Iris pigment epithelial cell (primary cell): ENCODE measurements at regions not wholly inside any gene's neighbourhood (a gene's known extent, or its start where the extent isn't known, plus 50 kb on each side); places are given as distances from the start of the nearest gene placed in this dataset.

Experiments used
- DNase-seq: peaks from one replicate; pipeline ENCODE4 v3.0.0-alpha.2; 2011; ENCODE audit warnings: low read depth

DNA sequence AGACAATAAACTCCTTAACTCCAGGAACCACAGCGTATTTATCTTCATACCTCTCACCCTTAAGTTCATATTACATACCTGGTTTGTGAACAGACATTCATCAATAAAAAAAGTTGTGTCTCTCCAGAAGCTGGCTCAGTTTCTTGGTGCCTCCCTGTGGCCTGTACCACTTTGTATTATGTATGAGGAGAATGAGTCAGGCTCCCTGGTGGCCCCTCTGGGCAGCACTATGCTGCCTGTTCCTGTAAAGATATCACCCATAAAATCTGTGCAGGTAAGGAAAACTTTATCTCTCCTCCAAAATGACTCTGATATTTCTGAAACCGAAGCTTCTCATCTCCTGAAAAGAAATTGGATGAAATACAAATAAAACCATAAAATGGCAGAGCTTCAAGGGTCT lies 198.4 kb upstream of the NT5C1B start:
- peak; percentile 18 for DNase-seq

- no peak for DNase-seq
Measured at GRCh38 chr2:18784245-18784644, 194.9 kb upstream of the NT5C1B start.

DNA sequence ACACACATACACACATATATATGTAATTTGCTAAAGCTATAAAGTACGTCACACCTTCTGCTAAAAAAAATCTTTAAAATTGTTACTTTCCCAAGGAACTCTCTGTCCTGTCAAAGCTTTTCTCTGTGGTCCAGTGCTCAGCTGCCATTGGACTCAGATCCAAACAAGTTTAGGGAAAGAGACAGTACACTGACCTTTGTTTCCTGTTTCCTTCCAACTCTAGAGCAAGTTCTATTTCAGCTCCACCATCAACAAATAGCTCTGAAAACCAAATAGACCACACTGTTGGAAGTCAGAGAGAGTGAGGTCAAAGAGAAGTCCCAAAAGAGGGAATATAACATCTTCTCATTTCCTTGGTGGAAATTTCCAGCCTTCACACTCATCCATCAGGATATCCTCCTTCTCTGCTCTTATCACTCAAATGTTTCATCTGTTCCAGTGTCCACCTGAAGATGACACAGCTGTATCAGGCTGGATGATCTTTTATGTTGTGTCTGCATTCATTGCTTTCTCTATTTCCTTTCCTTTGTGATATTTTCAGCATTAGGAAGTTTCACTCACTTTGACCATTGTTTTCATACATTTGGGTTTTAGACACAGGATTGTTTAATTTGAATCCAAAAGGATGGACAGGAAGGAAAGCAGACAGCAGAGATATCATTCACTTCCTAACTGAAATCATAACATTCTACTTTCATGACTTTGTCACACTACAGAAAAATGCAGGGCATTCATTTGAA lies 192.3 kb upstream of the NT5C1B start:
- DNase-seq: no peak

GRCh38 chr2:18777250-18777812 lies 188.0 kb upstream of the NT5C1B start:
- peak; percentile 16 for DNase-seq

DNA sequence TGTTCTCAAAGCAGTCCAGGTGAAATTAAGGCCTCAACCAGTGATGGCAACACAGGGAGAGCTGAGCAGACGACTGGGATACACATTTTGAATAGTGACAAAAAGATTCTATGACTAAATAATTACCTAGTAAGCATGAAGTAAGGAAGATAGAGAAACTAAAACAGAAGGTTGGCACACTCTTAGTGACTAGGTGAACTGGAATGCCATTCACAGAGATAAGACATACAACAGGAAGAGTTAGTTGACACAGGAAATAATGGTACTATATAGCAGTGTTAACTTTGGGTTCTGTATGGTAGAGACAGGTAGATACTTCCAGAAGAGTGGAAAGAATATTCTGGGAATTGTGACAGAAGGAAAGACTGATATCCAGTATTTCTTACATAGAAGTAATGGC lies 181.8 kb upstream of the NT5C1B start:
- peak; percentile 20 for DNase-seq

DNA sequence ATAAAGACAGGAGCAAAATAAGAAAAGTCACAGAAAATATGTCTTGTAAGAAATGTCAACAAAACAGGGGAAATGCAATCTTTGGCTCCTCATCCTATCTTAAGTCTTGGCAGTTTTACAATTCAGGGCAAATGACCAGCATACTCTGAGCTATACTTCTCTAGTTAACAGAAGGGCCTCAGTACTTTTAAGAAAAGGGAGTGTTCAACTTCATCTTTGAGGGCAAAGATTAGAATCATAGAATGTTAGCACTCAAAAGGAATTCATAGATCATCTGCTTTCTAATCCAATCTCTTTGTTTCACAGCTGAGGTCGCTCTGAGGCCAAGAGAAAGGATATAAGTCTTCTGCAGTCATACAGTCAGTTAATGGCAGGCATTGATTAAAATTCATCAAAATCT lies 174.0 kb upstream of the NT5C1B start:
- DNase-seq: peak; percentile 72

- DNase-seq: peak; percentile 62
Measured at GRCh38 chr2:18762667-18763066, 173.3 kb upstream of the NT5C1B start.

DNA sequence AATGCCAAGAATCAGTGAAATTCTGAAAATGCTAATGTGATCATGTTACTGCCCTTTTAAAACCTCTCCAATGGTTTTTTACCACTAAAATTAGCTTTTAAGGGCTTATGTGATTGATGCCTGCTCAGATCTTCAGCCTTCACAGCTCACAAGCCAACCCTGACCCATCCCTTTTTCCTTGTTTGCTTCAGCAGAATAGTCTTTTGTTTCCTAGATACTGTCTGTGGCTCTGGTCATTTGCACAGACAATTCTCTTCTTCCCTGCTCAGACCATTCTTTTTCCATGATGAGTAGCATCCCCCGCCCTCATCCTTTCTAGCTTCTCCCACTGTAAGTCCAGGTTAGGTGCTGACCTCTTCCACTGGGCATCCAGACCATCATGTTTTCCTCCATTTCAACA lies 164.9 kb upstream of the NT5C1B start:
- DNase-seq: no peak

DNA sequence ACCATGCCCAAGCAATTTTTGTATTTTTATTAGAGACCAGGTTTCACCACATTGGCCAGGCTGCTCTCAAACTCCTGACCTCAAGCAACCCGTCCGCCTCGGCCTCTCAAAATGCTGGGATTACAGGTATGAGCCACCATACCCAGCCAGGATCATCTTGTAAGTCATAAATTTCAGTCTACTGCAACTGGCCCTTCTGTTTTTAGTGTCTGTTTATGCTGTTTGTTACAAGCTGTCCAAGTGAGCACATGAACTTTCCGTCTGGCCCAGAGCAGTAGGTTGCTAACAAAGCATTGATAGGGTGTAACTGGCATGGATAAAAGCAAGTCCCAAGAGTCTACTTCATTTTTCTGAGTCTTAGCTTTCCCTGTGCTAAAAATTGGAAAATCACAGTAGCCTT lies 164.4 kb upstream of the NT5C1B start:
- no peak for DNase-seq

- DNase-seq: no peak
Measured at GRCh38 chr2:18752667-18753422, 163.5 kb upstream of the NT5C1B start.

- peak; percentile 83 for DNase-seq
Measured at GRCh38 chr2:18752022-18752493, 162.7 kb upstream of the NT5C1B start.

GRCh38 chr2:18750672-18751554 lies 161.5 kb upstream of the NT5C1B start:
- peak; percentile 69 for DNase-seq

GRCh38 chr2:18749912-18750526 lies 160.7 kb upstream of the NT5C1B start:
- peak; percentile 68 for DNase-seq

- DNase-seq: no peak
Measured at GRCh38 chr2:18745431-18746272, 156.3 kb upstream of the NT5C1B start.

DNA sequence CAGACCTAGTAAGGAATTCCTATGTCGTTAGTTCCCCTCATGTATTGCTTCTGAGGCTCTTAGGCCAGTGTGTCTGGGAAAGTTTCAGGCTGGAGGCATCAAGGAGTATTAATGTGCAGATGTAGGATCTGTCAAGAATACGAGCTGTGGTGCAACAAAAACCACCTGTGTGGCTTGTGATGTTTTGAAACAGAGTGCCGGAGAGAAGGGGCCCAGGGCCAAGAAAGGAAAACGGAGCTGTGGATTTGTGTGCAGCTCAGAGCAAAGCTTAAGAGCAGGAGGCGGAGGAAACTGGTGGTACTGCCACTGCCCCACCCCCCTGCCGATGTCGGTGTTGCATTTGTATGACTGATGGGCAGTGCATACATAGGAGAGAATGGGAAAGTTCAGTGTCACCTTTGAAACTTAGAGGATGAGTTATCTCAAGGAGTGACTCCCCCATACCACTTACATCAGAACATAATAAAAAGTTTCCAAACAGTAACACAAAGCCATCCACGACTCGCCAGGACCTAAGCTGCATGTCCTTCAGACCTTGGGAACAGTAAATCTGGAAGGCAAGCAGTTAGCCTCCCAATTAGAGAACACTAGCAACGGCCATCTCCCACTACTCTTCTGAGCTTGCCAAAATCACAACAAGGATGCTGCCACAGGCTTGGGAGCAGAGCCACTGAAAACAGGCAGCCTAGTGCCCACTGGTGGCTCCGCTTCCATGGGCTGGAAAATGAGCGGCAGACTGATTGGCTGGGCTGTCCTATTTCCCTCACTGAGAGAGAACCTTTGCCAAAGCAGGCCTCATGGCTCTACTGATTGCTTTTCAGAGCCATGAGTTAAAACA lies 152.7 kb upstream of the NT5C1B start:
- DNase-seq: no peak

GRCh38 chr2:18741191-18741590 lies 151.8 kb upstream of the NT5C1B start:
- no peak for DNase-seq

- DNase-seq: peak; percentile 49
Measured at GRCh38 chr2:18740474-18740881, 151.1 kb upstream of the NT5C1B start.

DNA sequence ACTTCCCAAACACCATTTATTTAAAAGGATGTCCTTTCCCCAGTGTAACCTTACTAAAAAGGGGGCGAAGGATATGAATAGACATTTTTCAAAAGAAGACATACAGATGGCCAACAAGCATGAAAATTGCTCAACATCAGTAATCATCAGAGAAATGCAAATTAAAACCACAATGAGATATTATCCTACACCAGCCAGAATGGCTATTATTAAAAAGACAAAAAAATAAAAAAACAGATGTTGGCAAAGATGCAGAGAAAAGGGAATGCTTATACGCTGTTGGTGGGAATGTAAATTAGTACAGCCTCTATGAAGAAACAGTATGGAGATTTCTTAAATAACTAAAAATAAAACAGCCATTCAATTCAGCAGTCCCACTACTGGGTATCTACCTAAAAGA lies 142.3 kb upstream of the NT5C1B start:
- DNase-seq: no peak

GRCh38 chr2:18724371-18725145 lies 135.2 kb upstream of the NT5C1B start:
- peak; percentile 18 for DNase-seq
